Memory B cell (primary cell): ENCODE measurements at regions not wholly inside any gene's neighbourhood (a gene's known extent, or its start where the extent isn't known, plus 50 kb on each side); places are given as distances from the start of the nearest gene placed in this dataset.
"Not testable (repeated sequence)": the region's sequence is repeated elsewhere in the genome, so short reads cannot be mapped to it uniquely, and the experiment has no call there.

Source experiments
- ATAC-seq: fragments of 150-1000 bp; cut with Tn5 transposase; 2 replicates; pipeline ENCODE4 v1.10.0; 2021; ENCODE audit warnings: low read depth, mild to moderate bottlenecking, moderate library complexity
- DNase-seq, 2 donors: peaks; one replicate each; pipeline ENCODE4 v3.0.0; 2022; ENCODE audit warnings: low spot score in 2 of 2
- H3K27ac Mint-ChIP-seq: one replicate; pipeline ENCODE4 v1.8.0; 2022; ENCODE audit warnings: mild to moderate bottlenecking, moderate library complexity, mixed read lengths
- H3K27me3 Mint-ChIP-seq: one replicate; pipeline ENCODE4 v1.8.0; 2022; ENCODE audit warnings: mixed read lengths
- H3K36me3 Mint-ChIP-seq: one replicate; pipeline ENCODE4 v1.8.0; 2022; ENCODE audit warnings: mild to moderate bottlenecking, mixed read lengths
- H3K4me1 Mint-ChIP-seq: one replicate; pipeline ENCODE4 v1.8.0; 2022; ENCODE audit warnings: mixed read lengths
- H3K4me3 Mint-ChIP-seq: one replicate; pipeline ENCODE4 v1.8.0; 2022; ENCODE audit warnings: mild to moderate bottlenecking, moderate library complexity, mixed read lengths
- H3K9me3 Mint-ChIP-seq: one replicate; pipeline ENCODE4 v1.8.0; 2022; ENCODE audit warnings: mixed read lengths

DNA sequence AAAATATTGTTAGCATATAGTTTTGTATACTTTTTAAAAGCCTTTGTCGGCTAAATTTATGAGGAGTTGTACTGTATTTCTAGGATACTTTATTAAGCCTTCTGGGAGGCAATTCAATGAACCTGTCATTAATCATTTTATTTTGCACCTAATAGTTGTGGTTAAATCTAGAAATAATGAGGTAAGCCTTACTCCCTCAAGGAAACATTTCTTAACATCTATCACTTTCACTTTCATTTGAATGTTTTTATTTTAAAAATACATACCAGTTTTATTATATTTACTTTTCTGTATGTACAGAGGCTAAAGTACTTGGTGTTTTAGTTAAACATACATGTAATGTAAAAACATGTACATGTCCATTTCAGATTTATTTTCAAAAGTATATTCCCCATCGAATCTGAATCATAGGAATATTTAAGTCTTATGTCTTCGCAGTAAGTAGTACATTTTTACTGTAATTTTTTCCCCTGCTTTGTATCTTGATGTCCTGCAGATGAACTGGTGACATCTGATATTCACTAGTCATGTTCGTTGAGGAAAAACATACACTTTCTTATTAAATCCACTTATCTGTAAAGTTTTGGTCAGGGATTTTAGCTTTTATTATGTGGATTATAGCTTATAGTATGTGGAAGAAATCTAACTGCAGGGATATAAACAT is 82.8 kb downstream of the DISP1 start:
- Mint-ChIP-seq H3K4me3 (no peak overlapping the region), H3K27ac (peak overlapping the region; percentile 78), H3K27me3 (no peaks in the 10 kb centered on the region), H3K4me1 (peaks cover 10% of the 10 kb centered on the region), H3K9me3 (peaks cover 2% of the 10 kb centered on the region), H3K36me3 (peaks cover 16% of the 10 kb centered on the region)
- ATAC-seq = peak; percentile 27
- no peak for DNase-seq

DNA sequence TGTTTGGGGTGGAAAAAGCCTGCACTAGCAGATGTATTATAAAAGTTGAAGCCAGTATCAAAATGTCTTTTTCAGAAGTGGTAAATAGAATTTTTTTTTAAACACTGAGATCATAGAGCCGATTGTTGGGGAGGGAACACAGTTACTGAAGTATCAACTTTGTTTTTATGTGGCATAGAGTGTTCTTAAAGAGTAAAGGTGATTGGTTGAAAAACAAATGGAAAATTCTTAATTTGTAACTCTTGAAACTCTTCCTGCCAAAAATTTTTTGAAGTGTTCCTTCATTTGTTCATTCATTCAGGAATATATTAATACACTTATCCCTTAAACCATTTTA is 83.3 kb downstream of the DISP1 start:
- H3K27me3 Mint-ChIP-seq = no peaks in the 10 kb centered on the region
- DNase-seq (no peak), ATAC-seq (no peak)
- peaks cover 10% of the 10 kb centered on the region for H3K4me1 Mint-ChIP-seq
- peaks cover 16% of the 10 kb centered on the region for H3K36me3 Mint-ChIP-seq
- H3K27ac Mint-ChIP-seq = peak overlapping the region; percentile 78
- peaks cover 2% of the 10 kb centered on the region for H3K9me3 Mint-ChIP-seq
- H3K4me3 Mint-ChIP-seq = no peak overlapping the region

DNA sequence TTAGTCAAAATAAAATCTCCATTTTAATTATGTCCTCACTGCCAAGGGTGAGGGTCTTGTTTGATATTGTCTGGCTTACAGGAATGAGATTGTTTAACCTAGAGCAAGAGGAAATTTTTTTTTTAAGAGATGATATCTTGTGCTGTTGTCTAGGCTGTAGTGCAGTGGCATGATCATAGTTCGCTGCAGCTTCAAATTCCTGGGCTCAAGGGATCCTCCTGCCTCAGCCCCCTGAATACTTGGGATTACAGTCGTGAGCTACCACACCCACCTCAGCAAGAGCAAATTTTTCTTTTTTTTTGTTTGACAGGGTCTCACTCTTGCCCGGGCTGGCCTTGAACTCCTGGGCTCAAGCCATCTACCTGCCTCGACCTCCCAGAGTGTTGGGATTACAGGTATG is 84.6 kb downstream of the DISP1 start:
- DNase-seq (no peak), ATAC-seq (no peak)
- no peaks in the 10 kb centered on the region for H3K27me3 Mint-ChIP-seq
- no peak overlapping the region for H3K27ac Mint-ChIP-seq
- peaks cover 2% of the 10 kb centered on the region for H3K9me3 Mint-ChIP-seq
- peaks cover 13% of the 10 kb centered on the region for H3K36me3 Mint-ChIP-seq
- H3K4me3 Mint-ChIP-seq = no peak overlapping the region
- peaks cover 10% of the 10 kb centered on the region for H3K4me1 Mint-ChIP-seq

DNA sequence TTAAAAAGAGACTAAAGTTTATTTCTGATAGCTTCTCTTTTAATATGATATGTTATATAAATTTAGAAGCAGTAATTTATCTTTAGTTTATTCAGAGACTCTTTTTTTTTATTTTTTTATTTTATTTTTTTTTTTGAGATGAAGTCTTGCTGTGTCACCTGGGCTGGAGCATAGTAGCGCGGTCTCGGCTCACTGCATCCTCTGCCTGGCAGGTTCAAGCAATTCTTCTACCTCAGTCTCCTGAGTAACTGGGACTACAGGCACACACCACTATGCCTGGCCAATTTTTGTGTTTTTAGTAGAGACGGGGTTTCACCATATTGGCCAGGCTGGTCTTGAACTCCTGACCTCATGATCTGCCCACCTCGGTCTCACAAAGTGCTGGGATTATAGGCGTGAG is 89.6 kb downstream of the DISP1 start:
- H3K27me3 Mint-ChIP-seq = no peaks in the 10 kb centered on the region
- H3K4me1 Mint-ChIP-seq = no peaks in the 10 kb centered on the region
- peaks cover 2% of the 10 kb centered on the region for H3K9me3 Mint-ChIP-seq
- no peak overlapping the region for H3K27ac Mint-ChIP-seq
- H3K4me3 Mint-ChIP-seq = no peak overlapping the region
- no peak for ATAC-seq
- peaks cover 16% of the 10 kb centered on the region for H3K36me3 Mint-ChIP-seq
- no peak for DNase-seq

DNA sequence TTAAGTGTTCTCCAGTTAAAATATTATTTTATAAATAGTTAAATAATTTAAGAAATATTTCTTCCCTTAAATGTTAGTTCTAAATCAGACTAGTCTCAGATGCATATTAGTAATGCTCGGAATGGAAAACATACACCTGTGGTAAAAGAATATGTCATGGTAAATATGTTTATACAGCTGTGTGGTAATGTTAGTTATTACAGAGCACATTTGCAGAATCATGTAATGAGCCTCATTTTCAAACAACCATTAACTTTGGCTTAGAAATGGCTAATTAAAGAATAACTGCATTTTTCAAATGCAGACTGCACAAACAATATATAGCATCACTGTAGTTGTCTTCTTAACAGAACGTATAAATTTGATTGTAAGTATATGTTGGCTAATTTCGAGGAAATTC is 90.3 kb downstream of the DISP1 start:
- H3K27me3 Mint-ChIP-seq = no peaks in the 10 kb centered on the region
- DNase-seq (no peak), ATAC-seq (no peak)
- H3K4me1 Mint-ChIP-seq = no peaks in the 10 kb centered on the region
- H3K36me3 Mint-ChIP-seq = peaks cover 16% of the 10 kb centered on the region
- no peak overlapping the region for H3K4me3 Mint-ChIP-seq
- H3K9me3 Mint-ChIP-seq = peaks cover 2% of the 10 kb centered on the region
- H3K27ac Mint-ChIP-seq = no peak overlapping the region

DNA sequence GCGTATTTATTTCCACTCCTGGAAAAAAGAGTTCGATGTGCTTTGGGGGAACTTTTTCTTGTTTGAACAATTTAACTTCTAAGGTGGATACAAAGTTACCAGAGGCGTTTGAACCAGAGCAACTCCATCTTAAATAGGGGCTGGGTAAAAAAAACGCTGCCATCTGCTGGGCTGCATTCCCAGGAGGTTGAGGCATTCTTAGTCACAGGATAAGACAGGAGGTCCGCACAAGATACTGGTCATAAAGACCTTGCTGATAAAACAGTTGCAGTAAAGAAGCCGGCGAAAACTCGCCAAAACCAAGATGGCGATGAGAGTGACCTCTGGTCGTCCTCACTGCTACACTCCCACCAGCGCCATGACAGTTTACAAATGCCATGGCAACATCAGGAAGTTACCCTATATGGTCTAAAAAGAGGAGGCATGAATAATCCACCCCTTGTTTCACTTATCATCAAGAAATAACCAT is 91.5 kb downstream of the DISP1 start:
- ATAC-seq, H3K9me3 Mint-ChIP-seq, DNase-seq, H3K27ac Mint-ChIP-seq, H3K36me3 Mint-ChIP-seq, H3K4me3 Mint-ChIP-seq, H3K4me1 Mint-ChIP-seq, H3K27me3 Mint-ChIP-seq: not testable (repeated sequence)

DNA sequence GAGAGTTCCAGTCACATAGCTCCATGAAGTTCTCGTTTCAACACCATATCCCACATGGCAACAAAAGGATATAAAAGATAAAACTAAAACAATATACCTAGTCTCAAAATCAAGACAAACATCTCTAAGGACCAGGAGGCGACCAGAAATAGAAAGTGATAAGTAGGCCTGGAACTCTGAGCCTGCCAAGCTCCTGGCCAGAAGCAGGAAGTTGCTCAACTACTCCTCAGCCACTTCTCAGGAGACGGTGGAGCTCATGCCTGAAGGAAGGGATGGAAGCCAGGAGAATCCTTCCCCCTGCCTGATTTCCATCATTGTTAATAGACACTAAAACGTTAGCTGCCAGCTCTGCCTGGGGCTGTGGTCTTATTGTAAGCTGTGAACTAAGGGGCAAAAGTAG is 94.7 kb downstream of the DISP1 start:
- H3K27me3 Mint-ChIP-seq = no peaks in the 10 kb centered on the region
- no peak overlapping the region for H3K4me3 Mint-ChIP-seq
- peaks cover 4% of the 10 kb centered on the region for H3K36me3 Mint-ChIP-seq

DNA sequence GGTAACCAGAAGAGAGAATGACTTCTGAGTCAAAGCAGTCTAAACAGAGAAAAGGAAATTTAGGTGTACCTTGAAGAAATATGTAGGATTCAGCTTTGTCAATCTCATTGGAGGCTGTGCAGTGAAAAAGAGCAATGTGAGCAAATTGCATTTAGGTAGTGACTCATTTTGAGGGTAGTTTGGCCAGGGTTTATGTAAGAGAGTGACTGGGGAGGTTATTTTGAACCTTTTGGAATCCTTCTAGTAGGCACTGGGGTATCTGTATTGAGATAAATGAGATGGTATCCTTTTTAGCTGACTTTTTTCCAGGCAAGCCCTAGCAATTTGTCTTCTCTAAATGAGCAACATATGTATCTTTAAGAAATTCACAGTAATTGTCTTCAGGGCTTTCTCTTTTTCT is 95.9 kb downstream of the DISP1 start:
- Mint-ChIP-seq H3K27me3 (no peaks in the 10 kb centered on the region), H3K4me3 (no peak overlapping the region), H3K9me3 (no peaks in the 10 kb centered on the region), H3K4me1 (peaks cover 4% of the 10 kb centered on the region), H3K36me3 (peaks cover 12% of the 10 kb centered on the region), H3K27ac (no peak overlapping the region)
- no peak for DNase-seq
- no peak for ATAC-seq

More for the DNA sequence above, 94.7 kb downstream of the DISP1 start:
- peaks cover 4% of the 10 kb centered on the region for H3K4me1 Mint-ChIP-seq
- DNase-seq = no peak
- no peaks in the 10 kb centered on the region for H3K9me3 Mint-ChIP-seq
- H3K27ac Mint-ChIP-seq = no peak overlapping the region
- ATAC-seq = no peak

DNA sequence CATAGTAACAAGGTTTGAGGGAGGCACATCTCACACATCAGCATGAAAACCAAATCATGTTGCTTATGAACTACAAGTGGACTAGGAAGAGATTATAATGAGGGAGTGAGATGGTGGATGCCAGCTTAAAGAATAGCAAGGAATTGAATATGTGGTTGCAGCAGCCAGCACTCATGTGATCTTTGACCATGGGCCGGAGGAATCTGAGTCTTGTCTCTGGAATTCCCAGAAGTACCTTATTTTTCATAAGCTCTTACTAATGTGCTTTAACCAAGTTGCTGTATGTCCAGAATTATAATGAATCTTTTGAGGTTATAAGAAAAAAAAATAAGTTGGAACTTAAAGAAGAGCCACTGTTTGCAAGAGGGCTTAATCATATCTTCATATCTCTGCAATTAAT is 97.0 kb downstream of the DISP1 start:
- peaks cover 16% of the 10 kb centered on the region for H3K36me3 Mint-ChIP-seq
- H3K27me3 Mint-ChIP-seq = no peaks in the 10 kb centered on the region
- H3K27ac Mint-ChIP-seq = no peak overlapping the region
- no peak for DNase-seq
- H3K9me3 Mint-ChIP-seq = no peaks in the 10 kb centered on the region
- no peak for ATAC-seq
- H3K4me3 Mint-ChIP-seq = no peak overlapping the region
- peaks cover 4% of the 10 kb centered on the region for H3K4me1 Mint-ChIP-seq

DNA sequence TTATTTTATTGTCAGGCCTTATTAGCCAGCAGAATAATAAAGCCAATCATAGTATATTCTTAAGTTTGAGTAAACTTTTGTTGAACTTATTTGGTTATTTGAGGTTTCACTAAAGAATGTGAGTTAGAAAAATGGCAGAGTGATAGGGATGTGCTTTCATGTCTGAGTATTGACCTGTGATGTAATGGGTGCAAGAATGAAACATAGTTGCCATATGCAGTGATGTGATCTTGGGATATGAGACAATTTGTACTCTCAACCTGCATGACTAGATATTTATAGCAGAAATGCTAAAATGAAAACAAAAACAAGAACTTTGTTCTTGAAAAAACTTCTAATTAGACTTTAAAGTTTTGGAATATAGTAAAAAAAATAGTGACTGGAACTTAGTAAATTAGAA is 97.9 kb downstream of the DISP1 start:
- DNase-seq (no peak), ATAC-seq (no peak)
- Mint-ChIP-seq H3K27me3 (no peaks in the 10 kb centered on the region), H3K4me1 (peaks cover 4% of the 10 kb centered on the region), H3K27ac (no peak overlapping the region), H3K36me3 (peaks cover 22% of the 10 kb centered on the region), H3K4me3 (no peak overlapping the region), H3K9me3 (peaks cover 3% of the 10 kb centered on the region)

DNA sequence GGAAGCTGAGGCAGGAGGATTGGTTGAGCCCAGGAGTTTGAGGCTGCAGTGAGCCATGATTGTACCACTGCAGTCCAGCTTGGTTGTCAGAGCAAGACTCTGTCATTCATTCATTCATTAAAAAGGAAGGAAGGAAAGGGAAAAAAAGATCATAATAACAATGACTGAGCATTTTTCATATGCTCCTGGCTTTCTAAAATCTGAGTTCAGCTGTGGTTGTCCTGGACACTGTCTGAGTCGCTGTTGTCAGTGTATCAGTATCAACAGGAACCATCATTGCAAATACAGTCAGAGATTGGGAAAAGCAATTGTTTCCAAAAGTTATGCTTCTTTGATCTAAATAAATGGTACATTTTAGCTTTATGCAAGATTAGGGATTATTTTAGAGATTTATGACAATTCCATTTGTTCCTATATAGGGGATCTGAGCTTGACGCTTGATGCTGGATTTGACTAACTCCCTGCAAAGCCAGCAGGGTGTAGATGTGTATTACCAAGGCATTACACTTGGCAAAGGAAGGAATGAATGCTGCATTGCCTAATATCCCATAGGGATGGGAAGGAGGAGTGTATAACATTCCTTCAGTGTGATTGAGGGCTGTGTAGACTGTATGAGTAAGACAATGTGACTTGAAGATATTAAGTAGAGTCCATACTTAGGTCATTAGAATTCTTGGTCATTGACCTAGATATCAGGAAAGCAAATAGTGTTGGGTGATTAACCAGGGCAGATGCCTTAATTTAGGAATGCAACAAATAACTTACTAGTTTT is 100.2 kb downstream of the DISP1 start:
- no peak for DNase-seq
- ATAC-seq = no peak

DNA sequence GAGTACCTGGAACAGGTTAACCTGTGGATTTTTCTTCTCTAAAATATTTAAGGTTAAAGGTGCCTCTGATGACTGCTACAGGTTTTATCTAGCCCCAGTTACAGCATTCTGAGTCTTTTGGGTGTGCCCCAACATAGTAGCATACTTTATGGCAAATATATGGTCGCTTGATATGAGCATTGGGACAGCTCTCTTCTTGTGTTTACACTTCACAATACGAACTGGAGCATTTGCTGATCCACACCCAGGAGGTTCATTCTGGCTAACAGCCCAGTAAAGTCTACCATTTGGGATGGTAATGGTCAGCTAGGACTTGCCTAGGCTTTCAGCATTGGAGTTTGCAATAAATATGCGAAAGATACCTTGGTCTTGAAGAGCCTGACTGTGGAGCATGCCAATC is 101.3 kb downstream of the DISP1 start:
- ATAC-seq = no peak
- no peak for DNase-seq
- H3K36me3 Mint-ChIP-seq = peaks cover 23% of the 10 kb centered on the region
- H3K27ac Mint-ChIP-seq = no peak overlapping the region
- H3K9me3 Mint-ChIP-seq = peaks cover 3% of the 10 kb centered on the region
- H3K27me3 Mint-ChIP-seq = no peaks in the 10 kb centered on the region
- no peak overlapping the region for H3K4me3 Mint-ChIP-seq
- peaks cover 4% of the 10 kb centered on the region for H3K4me1 Mint-ChIP-seq

More for the DNA sequence above, 100.2 kb downstream of the DISP1 start:
- Mint-ChIP-seq H3K4me1 (peaks cover 4% of the 10 kb centered on the region), H3K36me3 (peaks cover 23% of the 10 kb centered on the region), H3K27me3 (no peaks in the 10 kb centered on the region), H3K9me3 (peaks cover 3% of the 10 kb centered on the region), H3K27ac (no peak overlapping the region), H3K4me3 (no peak overlapping the region)

DNA sequence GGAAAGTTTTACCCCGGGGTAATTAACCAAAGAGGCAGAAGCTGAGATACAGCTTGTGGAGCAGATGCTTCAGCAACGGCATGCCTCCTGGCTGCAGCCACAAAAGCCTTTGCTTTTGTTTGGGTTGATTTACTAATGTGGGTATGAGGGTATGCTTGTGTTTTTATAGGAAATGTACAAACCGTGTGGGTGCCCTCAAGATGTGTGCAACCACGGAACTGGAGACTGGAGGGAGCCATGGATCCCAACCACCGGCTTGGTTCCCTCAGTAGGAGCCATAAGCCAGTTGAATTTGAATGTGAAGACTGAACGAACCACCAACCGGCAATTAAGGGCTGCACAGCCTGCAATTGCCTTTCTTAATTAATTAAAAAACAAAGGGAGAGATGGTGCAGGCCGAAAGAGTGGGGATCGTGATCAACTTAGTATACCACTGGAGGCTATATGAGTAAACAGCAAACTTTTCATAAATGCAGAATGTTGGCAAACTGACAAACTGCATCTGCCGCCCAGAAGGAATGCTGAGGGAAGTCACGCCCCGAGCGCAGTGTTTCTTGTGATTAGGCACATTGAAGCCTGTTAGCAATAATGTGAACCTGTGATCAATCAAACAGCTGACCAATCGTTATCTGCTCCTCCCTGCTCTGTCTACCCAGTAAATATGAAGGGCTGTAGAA is 104.1 kb downstream of the DISP1 start:
- Mint-ChIP-seq H3K4me1 (no peaks in the 10 kb centered on the region), H3K27ac (no peak overlapping the region), H3K27me3 (no peaks in the 10 kb centered on the region), H3K4me3 (no peak overlapping the region), H3K36me3 (peaks cover 23% of the 10 kb centered on the region), H3K9me3 (peaks cover 3% of the 10 kb centered on the region)
- DNase-seq (no peak), ATAC-seq (no peak)

DNA sequence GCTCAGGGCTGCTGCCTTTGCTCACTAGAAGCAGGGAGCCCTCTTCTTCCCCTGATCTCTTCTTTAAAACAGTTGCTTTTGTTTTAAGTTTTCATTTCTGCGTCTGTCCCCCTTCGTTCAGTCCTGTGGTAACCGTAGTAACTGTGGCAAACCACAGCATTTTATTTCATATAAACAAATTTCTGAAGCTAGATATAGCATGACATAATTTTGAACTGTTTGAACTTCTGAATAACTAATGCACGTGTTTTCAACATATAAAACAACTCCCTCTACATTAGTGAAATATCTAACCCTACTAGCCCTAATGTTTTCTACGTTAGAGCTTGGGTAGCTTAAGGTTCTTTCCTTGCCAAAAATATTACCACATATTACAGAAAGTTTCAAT is 104.6 kb downstream of the DISP1 start:
- no peak for DNase-seq
- H3K27ac Mint-ChIP-seq = no peak overlapping the region
- H3K36me3 Mint-ChIP-seq = peaks cover 23% of the 10 kb centered on the region
- ATAC-seq = no peak
- no peak overlapping the region for H3K4me3 Mint-ChIP-seq
- H3K27me3 Mint-ChIP-seq = no peaks in the 10 kb centered on the region
- H3K4me1 Mint-ChIP-seq = no peaks in the 10 kb centered on the region
- peaks cover 3% of the 10 kb centered on the region for H3K9me3 Mint-ChIP-seq
